Uterus (tissue), 3 donors: ENCODE measurements at regions not wholly inside any gene's neighbourhood (a gene's known extent, or its start where the extent isn't known, plus 50 kb on each side); places are given as distances from the start of the nearest gene placed in this dataset.

ENCODE experiments used
- DNase-seq, 2 donors: peaks; one replicate each; pipeline ENCODE4 v3.0.0-alpha.2; 2019 to 2020
- H3K27ac ChIP-seq, 2 donors: fragments of 200-600 bp; sonication (generic); 1 replicate in 1 of 2; 2 replicates in 1 of 2; pipeline ENCODE4 v1.5.1; 2016 to 2018
- H3K27me3 ChIP-seq, 2 donors: fragments of 200-600 bp; sonication (generic); one replicate each; pipeline ENCODE4 v1.5.1; 2018 to 2019; ENCODE audit warnings: control low read depth in 1 of 2
- H3K36me3 ChIP-seq, 2 donors: fragments of 200-600 bp; sonication (generic); one replicate each; pipeline ENCODE4 v1.5.1; 2019; ENCODE audit warnings: control low read depth in 1 of 2
- H3K4me1 ChIP-seq, 2 donors: fragments of 200-600 bp; sonication (generic); one replicate each; pipeline ENCODE4 v1.5.1; 2018 to 2019; ENCODE audit warnings: control low read depth in 1 of 2
- H3K4me3 ChIP-seq, 2 donors: fragments of 200-600 bp; sonication (generic); 1 replicate in 1 of 2; 2 replicates in 1 of 2; pipeline ENCODE4 v1.5.1; 2018 to 2019; ENCODE audit warnings: mild to moderate bottlenecking in 1 of 2
- H3K9me3 ChIP-seq, 2 donors: fragments of 200-600 bp; sonication (generic); one replicate each; pipeline ENCODE4 v1.5.1; 2019; ENCODE audit warnings: control low read depth in 1 of 2
- CTCF ChIP-seq, 4 experiments: fragments of 200-600 bp in 2 of 4; fragments of 450-650 bp in 2 of 4; sonication (generic) in 2 of 4; IDR thresholded peaks; one replicate each; pipeline ENCODE4 v1.5.1; 2016 to 2019; ENCODE audit warnings: antibody characterized with exemption in 4 of 4, mild to moderate bottlenecking in 2 of 4, moderate library complexity in 1 of 4
- POLR2A ChIP-seq, 2 donors: fragments of 450-650 bp; IDR thresholded peaks; one replicate each; pipeline ENCODE4 v1.6.1; 2016; ENCODE audit warnings: antibody characterized with exemption in 2 of 2, mild to moderate bottlenecking in 1 of 2, moderate library complexity in 1 of 2
- intact Hi-C: fragments of 100-400 bp; cut with DNase I; formaldehyde crosslinking; loops from one replicate; pipeline ENCODE4 v1.15.1; 2023; ENCODE audit warnings: low total_unique reads
- donor health status: DM: yes; HTN: yes; CAD: no.

GRCh38 chr10:3945026-3945425 lies 160.0 kb upstream of the KLF6 start:
- intact Hi-C loops: no loop called here
- Histone ChIP-seq H3K27ac (peak overlapping the region in 1 of 2 donors; percentile 45), H3K36me3 (no peaks in the 10 kb centered on the region), H3K4me1 (no peaks in the 10 kb centered on the region), H3K4me3 (no peak overlapping the region), H3K27me3 (no peaks in the 10 kb centered on the region), H3K9me3 (no peaks in the 10 kb centered on the region)
- TF ChIP-seq POLR2A (IDR thresholded peaks at IDR 0.05) (no peak), CTCF (IDR thresholded peaks at IDR 0.05) (no peak)
- DNase-seq: no peak

GRCh38 chr10:3944591-3944990 lies 159.6 kb upstream of the KLF6 start:
- no peak for TF ChIP-seq CTCF (IDR thresholded peaks at IDR 0.05)
- TF ChIP-seq POLR2A (IDR thresholded peaks at IDR 0.05): no peak
- no peaks in the 10 kb centered on the region for H3K9me3 ChIP-seq
- H3K4me3 ChIP-seq: no peak overlapping the region
- no peak for DNase-seq
- intact Hi-C loops: no loop called here
- no peaks in the 10 kb centered on the region for H3K27me3 ChIP-seq
- no peak overlapping the region for H3K27ac ChIP-seq
- H3K4me1 ChIP-seq: no peaks in the 10 kb centered on the region
- H3K36me3 ChIP-seq: no peaks in the 10 kb centered on the region

- H3K27ac ChIP-seq: no peak overlapping the region
- no peaks in the 10 kb centered on the region for H3K36me3 ChIP-seq
- intact Hi-C loops: no loop called here
- no peaks in the 10 kb centered on the region for H3K27me3 ChIP-seq
- no peak overlapping the region for H3K4me3 ChIP-seq
- no peak for DNase-seq
- no peaks in the 10 kb centered on the region for H3K9me3 ChIP-seq
- no peaks in the 10 kb centered on the region for H3K4me1 ChIP-seq
- TF ChIP-seq POLR2A (IDR thresholded peaks at IDR 0.05): no peak
- no peak for TF ChIP-seq CTCF (IDR thresholded peaks at IDR 0.05)
Observed at GRCh38 chr10:3943695-3944257, 158.8 kb upstream of the KLF6 start.

GRCh38 chr10:3942937-3943489 lies 158.0 kb upstream of the KLF6 start:
- H3K27me3 ChIP-seq: no peaks in the 10 kb centered on the region
- H3K9me3 ChIP-seq: no peaks in the 10 kb centered on the region
- no peak for DNase-seq
- H3K4me1 ChIP-seq: no peaks in the 10 kb centered on the region
- no peaks in the 10 kb centered on the region for H3K36me3 ChIP-seq
- H3K4me3 ChIP-seq: no peak overlapping the region
- intact Hi-C loops: no loop called here
- no peak overlapping the region for H3K27ac ChIP-seq
- TF ChIP-seq CTCF (IDR thresholded peaks at IDR 0.05): no peak
- no peak for TF ChIP-seq POLR2A (IDR thresholded peaks at IDR 0.05)

- no peaks in the 10 kb centered on the region for H3K27me3 ChIP-seq
- no peak overlapping the region for H3K27ac ChIP-seq
- H3K4me3 ChIP-seq: no peak overlapping the region
- TF ChIP-seq CTCF (IDR thresholded peaks at IDR 0.05) (no peak), POLR2A (IDR thresholded peaks at IDR 0.05) (no peak)
- intact Hi-C loops: no loop called here
- no peaks in the 10 kb centered on the region for H3K36me3 ChIP-seq
- no peaks in the 10 kb centered on the region for H3K9me3 ChIP-seq
- peaks cover 0 to under 1% of the 10 kb centered on the region in 2 donors for H3K4me1 ChIP-seq
- DNase-seq: no peak
Observed at GRCh38 chr10:3941676-3942075, 156.7 kb upstream of the KLF6 start.
